Vagina (tissue), 2 donors: ENCODE measurements at regions not wholly inside any gene's neighbourhood (a gene's known extent, or its start where the extent isn't known, plus 50 kb on each side); places are given as distances from the start of the nearest gene placed in this dataset.
A peak's percentile ranks its signal among the peaks of the same experiment; 100 is the strongest.
"Not testable (repeated sequence)": the region's sequence is repeated elsewhere in the genome, so short reads cannot be mapped to it uniquely, and the experiment has no call there.

Experiments
- DNase-seq, 2 donors: peaks; one replicate each; pipeline ENCODE4 v3.0.0-alpha.2; 2017; ENCODE audit errors: extremely low spot score in 2 of 2
- H3K27ac ChIP-seq: fragments of 200-600 bp; sonication (generic); one replicate; pipeline ENCODE4 v1.5.1; 2019
- H3K27me3 ChIP-seq: fragments of 200-600 bp; sonication (generic); one replicate; pipeline ENCODE4 v1.5.1; 2019
- H3K36me3 ChIP-seq, 2 donors: fragments of 200-600 bp; sonication (generic); one replicate each; pipeline ENCODE4 v1.5.1; 2017 to 2019
- H3K4me1 ChIP-seq: fragments of 200-600 bp; sonication (generic); one replicate; pipeline ENCODE4 v1.5.1; 2019
- H3K4me3 ChIP-seq, 2 donors: fragments of 200-600 bp; sonication (generic); 1 replicate in 1 of 2; 2 replicates in 1 of 2; pipeline ENCODE4 v1.5.1; 2016 to 2019
- H3K9me3 ChIP-seq: fragments of 200-600 bp; sonication (generic); one replicate; pipeline ENCODE4 v1.5.1; 2019
- POLR2A ChIP-seq, 2 donors: fragments of 450-650 bp; IDR thresholded peaks; one replicate each; pipeline ENCODE4 v1.6.1; 2017; ENCODE audit warnings: antibody characterized with exemption in 2 of 2, mild to moderate bottlenecking in 2 of 2, moderate library complexity in 2 of 2
- POLR2AphosphoS5 ChIP-seq, 2 donors: sonication (generic); formaldehyde crosslinking; IDR thresholded peaks; one replicate each; pipeline ENCODE4 v1.9.0; 2017; ENCODE audit warnings: antibody characterized with exemption in 2 of 2, mild to moderate bottlenecking in 2 of 2, low read depth in 1 of 2; ENCODE audit not compliant: insufficient read depth in 1 of 2
- intact Hi-C: fragments of 100-400 bp; cut with DNase I; formaldehyde crosslinking; loops from one replicate; pipeline ENCODE4 v1.15.1; 2023
- TF ChIP-seq, protein P1 (sequence below), 3 experiments: fragments of 450-650 bp in 2 of 3; fragments of 200-600 bp in 1 of 3; sonication (generic) in 1 of 3; IDR thresholded peaks; one replicate each; pipeline ENCODE4 v1.5.1; 2017 to 2019; ENCODE audit warnings: antibody characterized with exemption in 3 of 3, mild to moderate bottlenecking in 2 of 3, moderate library complexity in 2 of 3

DNA sequence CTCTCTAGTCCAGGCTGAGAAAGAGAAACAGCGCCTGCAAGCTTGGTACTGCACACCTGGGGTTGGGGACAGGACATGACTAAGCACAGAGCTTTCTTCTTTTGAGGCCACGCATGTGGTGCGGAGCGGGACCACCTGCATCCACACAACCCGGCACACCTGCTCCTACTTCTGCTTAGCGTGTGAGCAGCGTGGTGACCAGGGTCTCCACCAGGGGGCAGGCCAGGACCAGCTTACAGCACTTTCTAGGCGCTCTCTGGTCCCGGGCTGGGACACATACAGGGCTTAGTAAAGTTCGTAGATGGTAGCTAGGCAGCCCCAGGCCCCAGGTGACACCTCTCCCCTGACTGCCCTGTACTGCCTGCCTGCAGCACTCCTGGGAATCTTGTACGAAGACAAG, 89.7 kb upstream of the HMX1 start:
- H3K36me3 ChIP-seq, intact Hi-C loops, H3K4me3 ChIP-seq, H3K4me1 ChIP-seq, H3K27ac ChIP-seq, DNase-seq, H3K27me3 ChIP-seq, H3K9me3 ChIP-seq: not testable (repeated sequence)

DNA sequence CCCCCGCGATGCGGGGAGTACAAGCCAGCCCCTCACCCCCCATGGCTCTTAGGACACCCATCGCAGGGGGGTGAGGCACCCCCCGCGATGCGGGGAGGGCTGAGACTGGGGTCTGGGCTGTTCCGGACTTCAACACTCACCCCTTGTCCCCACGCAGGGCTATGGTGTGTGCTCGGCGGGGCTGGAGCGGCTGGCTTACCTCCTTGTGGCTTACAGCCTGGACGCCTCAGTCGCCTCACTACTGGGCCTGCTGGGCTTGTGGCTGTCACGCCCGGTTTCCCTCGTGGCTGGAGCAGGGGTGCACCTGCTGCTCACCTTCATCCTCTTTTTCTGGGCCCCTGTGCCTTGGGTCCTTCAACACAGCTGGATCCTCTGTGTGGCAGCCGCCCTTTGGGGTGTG, 87.8 kb upstream of the HMX1 start:
- H3K27me3 ChIP-seq, H3K4me1 ChIP-seq, H3K4me3 ChIP-seq, intact Hi-C loops, H3K27ac ChIP-seq, H3K36me3 ChIP-seq, H3K9me3 ChIP-seq, DNase-seq: not testable (repeated sequence)

DNA sequence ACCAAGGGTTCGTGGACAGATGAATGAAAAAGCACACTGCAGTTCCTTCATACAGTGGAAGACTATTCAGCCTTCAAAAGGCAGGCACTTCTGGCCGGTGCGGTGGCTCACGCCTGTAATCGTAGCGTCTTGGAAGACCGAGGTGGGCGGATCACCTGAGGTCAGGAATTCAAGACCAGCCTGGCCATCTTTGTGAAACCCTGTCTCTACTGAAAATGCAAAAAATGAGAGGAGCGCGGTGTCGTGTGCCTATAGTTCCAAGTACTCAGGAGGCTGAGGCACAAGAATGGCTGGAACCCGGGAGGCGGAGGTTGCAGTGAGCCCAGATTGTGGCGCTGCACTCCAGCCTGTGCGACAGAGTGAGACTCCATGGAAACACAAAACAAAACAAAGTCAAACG, 82.4 kb upstream of the HMX1 start:
- H3K9me3 ChIP-seq, DNase-seq, H3K27ac ChIP-seq, H3K36me3 ChIP-seq, H3K27me3 ChIP-seq, H3K4me3 ChIP-seq, H3K4me1 ChIP-seq, intact Hi-C loops: not testable (repeated sequence)

DNA sequence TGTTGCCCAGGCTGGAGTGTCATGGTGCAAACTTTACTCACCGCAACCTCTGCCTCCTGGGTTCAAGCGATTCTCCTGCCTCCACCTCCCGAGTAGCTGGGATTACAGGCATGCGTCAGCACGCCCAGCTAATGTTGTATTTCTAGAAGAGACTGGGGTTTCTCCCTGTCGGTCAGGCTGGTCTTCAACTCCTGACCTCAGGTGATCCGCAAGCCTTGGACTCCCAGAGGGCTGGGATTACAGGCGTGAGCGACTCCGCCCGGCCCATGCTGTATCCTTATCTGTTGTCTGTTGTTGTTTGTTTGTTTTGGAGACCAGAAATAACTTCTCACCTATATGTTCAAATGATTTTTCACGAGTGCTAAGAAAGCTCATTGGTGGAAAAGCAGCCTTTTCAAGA, 81.2 kb upstream of the HMX1 start:
- intact Hi-C loops, H3K9me3 ChIP-seq, H3K27me3 ChIP-seq, H3K36me3 ChIP-seq, H3K4me1 ChIP-seq, H3K27ac ChIP-seq, H3K4me3 ChIP-seq: not testable (repeated sequence)
- peak in 1 of 2 donors; percentile 7 for DNase-seq

DNA sequence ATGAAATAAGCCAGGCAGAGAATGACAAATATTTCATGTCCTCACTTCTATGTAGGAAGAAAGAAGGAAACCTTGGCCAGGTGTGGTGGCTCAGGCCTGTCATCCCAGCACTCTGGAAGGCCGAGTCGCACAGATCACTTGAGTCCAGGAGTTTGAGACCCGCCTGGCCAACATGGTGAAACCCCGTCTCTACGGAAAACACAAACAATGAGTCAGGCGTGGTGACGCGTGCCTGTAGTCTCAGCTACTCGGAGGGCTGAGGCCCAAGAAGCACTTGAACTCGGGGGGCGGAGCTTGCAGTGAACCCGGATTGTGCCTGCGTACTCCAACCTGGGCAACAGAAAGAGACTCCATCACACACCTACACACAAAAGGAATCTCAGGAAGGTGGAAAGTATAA, 80.5 kb upstream of the HMX1 start:
- H3K27ac ChIP-seq, H3K4me1 ChIP-seq, H3K27me3 ChIP-seq, H3K36me3 ChIP-seq, H3K9me3 ChIP-seq, H3K4me3 ChIP-seq, intact Hi-C loops, DNase-seq: not testable (repeated sequence)

DNA sequence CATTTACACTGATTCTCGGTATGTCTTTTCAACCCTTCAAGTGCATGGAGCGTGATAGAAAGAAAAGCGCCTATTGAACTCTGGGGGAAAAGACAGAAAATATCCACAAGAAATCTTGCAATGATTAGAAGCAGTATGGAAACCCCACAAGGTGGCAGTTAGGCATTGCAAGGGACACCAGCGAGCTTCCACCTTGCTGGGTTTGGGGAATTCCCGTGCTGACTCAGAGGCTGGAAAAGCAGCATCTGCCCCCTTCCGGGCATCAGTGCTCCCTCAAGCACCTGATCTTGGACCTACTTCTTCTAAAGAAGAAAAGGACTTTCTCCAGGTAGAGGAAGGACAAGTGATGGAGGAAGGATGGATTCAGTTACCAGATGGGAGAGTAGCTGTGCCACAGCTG, 73.9 kb upstream of the HMX1 start:
- DNase-seq, H3K36me3 ChIP-seq, H3K27me3 ChIP-seq, intact Hi-C loops, H3K9me3 ChIP-seq, H3K27ac ChIP-seq, H3K4me3 ChIP-seq, H3K4me1 ChIP-seq: not testable (repeated sequence)

DNA sequence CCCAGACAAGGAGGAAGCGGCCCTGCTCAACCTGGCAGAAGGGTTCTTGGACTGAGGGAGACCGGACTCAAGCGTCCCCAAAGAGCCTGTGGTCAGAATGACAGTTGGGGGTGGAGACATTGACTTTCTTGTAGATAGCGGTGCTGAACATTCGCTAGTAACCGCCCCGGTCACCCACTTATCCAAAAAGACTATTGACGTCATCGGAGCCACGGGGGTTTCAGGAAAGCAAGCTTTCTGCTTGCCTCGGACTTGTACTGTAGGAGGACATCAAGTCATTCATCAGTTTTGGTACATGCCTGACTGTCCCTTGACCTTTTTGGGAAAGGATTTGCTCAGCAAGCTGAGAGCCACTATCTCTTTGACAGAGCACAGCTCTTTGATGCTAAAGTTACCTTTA, 71.7 kb upstream of the HMX1 start:
- H3K4me1 ChIP-seq, H3K4me3 ChIP-seq, H3K27me3 ChIP-seq, DNase-seq, H3K36me3 ChIP-seq, H3K27ac ChIP-seq, H3K9me3 ChIP-seq, intact Hi-C loops: not testable (repeated sequence)

DNA sequence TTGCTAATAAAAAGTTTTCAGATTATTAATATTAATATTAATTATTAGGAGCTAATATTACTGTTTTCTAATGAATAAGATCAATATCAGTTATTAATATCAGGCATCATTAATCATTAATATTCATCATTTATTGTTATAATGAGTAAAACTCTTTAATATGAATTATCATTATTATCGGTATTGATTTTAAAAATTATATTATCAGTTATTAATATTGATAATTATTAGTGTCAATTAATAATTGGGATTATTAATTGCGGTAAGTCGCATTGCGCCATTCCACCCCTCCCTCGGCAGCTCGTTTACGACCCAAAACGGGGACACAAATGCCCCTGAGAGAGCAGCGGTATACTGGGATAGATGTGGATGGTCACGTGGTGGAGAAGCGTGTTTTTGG, 70.4 kb upstream of the HMX1 start:
- H3K27me3 ChIP-seq, H3K9me3 ChIP-seq, H3K4me3 ChIP-seq, intact Hi-C loops, H3K4me1 ChIP-seq, H3K27ac ChIP-seq, H3K36me3 ChIP-seq, DNase-seq: not testable (repeated sequence)

DNA sequence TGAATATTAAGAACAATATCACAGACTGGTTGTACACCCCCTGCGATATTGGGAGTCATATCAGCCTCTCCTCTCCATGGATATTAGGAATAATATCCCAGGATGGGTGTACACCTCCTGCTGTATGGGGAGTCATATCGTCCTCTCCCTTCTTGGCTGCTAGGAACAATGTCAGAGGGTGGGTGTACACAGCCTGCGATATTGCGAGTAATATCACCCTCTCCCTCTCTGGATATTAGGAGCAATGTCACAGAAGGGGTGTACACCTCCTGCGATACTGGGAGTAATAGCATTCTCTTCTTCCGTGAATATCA, 69.8 kb upstream of the HMX1 start:
- H3K27me3 ChIP-seq, H3K36me3 ChIP-seq, H3K4me3 ChIP-seq, DNase-seq, H3K9me3 ChIP-seq, H3K4me1 ChIP-seq, H3K27ac ChIP-seq, intact Hi-C loops: not testable (repeated sequence)

DNA sequence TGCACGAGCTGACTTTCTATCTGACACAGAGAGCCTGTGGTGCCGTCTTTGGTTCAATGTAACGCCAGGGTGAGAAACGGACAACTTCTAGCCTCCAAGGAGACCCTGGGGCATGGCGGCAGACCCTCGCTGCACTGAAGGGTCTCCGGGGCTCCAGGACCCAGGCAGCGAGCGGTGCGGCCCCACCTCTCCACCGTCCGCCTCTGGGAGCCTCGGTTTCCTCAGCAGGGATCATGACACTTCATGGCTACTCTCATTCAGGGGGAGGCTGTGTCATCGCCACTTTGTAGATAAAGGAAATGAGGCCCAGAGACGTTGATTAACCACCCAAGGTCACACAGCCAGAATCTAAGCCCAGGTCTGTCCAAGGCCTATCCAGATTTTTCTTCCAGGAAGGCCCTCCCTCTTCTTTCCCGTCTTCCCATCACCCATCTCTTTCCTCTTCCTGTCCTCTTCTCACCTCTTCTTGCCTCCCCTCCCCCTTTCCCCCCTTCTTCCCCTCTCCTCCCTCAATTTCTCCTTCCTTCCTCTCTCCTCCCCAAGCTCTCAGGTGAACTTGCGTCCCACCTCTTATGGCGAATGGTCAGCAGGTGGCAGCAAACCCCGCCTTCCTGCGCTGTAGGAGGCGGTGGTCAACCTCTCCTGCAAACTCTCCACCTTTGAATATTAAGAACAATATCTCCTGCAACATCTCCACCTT, 69.3 kb upstream of the HMX1 start:
- TF ChIP-seq, protein P1, sequence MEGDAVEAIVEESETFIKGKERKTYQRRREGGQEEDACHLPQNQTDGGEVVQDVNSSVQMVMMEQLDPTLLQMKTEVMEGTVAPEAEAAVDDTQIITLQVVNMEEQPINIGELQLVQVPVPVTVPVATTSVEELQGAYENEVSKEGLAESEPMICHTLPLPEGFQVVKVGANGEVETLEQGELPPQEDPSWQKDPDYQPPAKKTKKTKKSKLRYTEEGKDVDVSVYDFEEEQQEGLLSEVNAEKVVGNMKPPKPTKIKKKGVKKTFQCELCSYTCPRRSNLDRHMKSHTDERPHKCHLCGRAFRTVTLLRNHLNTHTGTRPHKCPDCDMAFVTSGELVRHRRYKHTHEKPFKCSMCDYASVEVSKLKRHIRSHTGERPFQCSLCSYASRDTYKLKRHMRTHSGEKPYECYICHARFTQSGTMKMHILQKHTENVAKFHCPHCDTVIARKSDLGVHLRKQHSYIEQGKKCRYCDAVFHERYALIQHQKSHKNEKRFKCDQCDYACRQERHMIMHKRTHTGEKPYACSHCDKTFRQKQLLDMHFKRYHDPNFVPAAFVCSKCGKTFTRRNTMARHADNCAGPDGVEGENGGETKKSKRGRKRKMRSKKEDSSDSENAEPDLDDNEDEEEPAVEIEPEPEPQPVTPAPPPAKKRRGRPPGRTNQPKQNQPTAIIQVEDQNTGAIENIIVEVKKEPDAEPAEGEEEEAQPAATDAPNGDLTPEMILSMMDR (IDR thresholded peaks at IDR 0.05): no peak
- TF ChIP-seq POLR2A (IDR thresholded peaks at IDR 0.05) (no peak), POLR2AphosphoS5 (IDR thresholded peaks at IDR 0.05; ENCODE audit: insufficient read depth in 1 of 2, low read depth in 1 of 2) (no peak)
- H3K27ac ChIP-seq: no peak overlapping the region
- no peaks in the 10 kb centered on the region for H3K9me3 ChIP-seq
- no peaks in the 10 kb centered on the region for H3K27me3 ChIP-seq
- H3K4me1 ChIP-seq: no peaks in the 10 kb centered on the region
- intact Hi-C loops: no loop called here
- H3K36me3 ChIP-seq: no peaks in the 10 kb centered on the region
- no peak overlapping the region for H3K4me3 ChIP-seq
- no peak for DNase-seq
